CD4-positive, alpha-beta T cell (primary cell): ENCODE measurements at regions not wholly inside any gene's neighbourhood (a gene's known extent, or its start where the extent isn't known, plus 50 kb on each side); places are given as distances from the start of the nearest gene placed in this dataset.

Experiments used
- ATAC-seq: fragments of 200-7000 bp; cut with Tn5 transposase; one replicate; pipeline ENCODE4 v1.10.0; 2022; ENCODE audit warnings: mild to moderate bottlenecking; ENCODE audit not compliant: poor library complexity
- CTCF ChIA-PET: fragments of 350-600 bp; sonication (Branson Sonifier 250); formaldehyde crosslinking; loops from one replicate; lab custom pipeline; 2021; ENCODE audit warnings: antibody characterized with exemption, inconsistent platforms; lab: Charles Lee
- POLR2A ChIA-PET: fragments of 350-600 bp; sonication (Branson Sonifier 250); formaldehyde crosslinking; loops from one replicate; lab custom pipeline; 2021; ENCODE audit warnings: antibody characterized with exemption, inconsistent platforms; lab: Charles Lee
- DNase-seq, 14 experiments: peaks; one replicate each; pipeline ENCODE4 v3.0.0-alpha.2; 2013 to 2020; ENCODE audit warnings: mixed read lengths in 2 of 14
- H3K27ac ChIP-seq, 2 donors: one replicate each; pipeline versions ENCODE4 v1.5.1 to v1.7.0; 2013; ENCODE audit warnings: low read length in 2 of 2, low read depth in 1 of 2, mild to moderate bottlenecking in 1 of 2
- H3K27me3 ChIP-seq, 2 experiments: 1 replicate in 1 of 2; 2 replicates in 1 of 2; pipeline versions ENCODE4 v1.6.1 to v1.7.0; 2013; ENCODE audit warnings: low read length in 2 of 2, control low read depth in 1 of 2, mild to moderate bottlenecking in 1 of 2, moderate library complexity in 1 of 2; ENCODE audit not compliant: insufficient read depth in 2 of 2, control insufficient read depth in 1 of 2
- H3K36me3 ChIP-seq: one replicate; pipeline ENCODE4 v1.6.1; 2013; ENCODE audit warnings: low read length, control low read depth; ENCODE audit not compliant: insufficient read depth
- H3K4me1 ChIP-seq: one replicate; pipeline ENCODE4 v1.6.1; 2013; ENCODE audit warnings: low read length, control low read depth; ENCODE audit not compliant: insufficient read depth
- H3K4me3 ChIP-seq: one replicate; pipeline ENCODE4 v1.5.1; 2013; ENCODE audit warnings: mild to moderate bottlenecking, low read length, moderate library complexity
- H3K9me3 ChIP-seq, 2 experiments: 1 replicate in 1 of 2; 2 replicates in 1 of 2; pipeline versions ENCODE4 v1.6.1 to v1.7.0; 2013; ENCODE audit warnings: low read length in 2 of 2, mild to moderate bottlenecking in 2 of 2, control low read depth in 1 of 2, moderate library complexity in 1 of 2; ENCODE audit not compliant: control insufficient read depth in 1 of 2, insufficient read depth in 1 of 2
- H3K27ac Mint-ChIP-seq: one replicate; pipeline ENCODE4 v1.8.0; 2020; ENCODE audit warnings: mixed read lengths
- H3K27me3 Mint-ChIP-seq: one replicate; pipeline ENCODE4 v1.8.0; 2021; ENCODE audit warnings: mixed read lengths
- H3K36me3 Mint-ChIP-seq: one replicate; pipeline ENCODE4 v1.8.0; 2021; ENCODE audit warnings: low read depth, mixed read lengths
- H3K4me1 Mint-ChIP-seq: one replicate; pipeline ENCODE4 v1.8.0; 2021; ENCODE audit warnings: low read depth, mixed read lengths
- H3K4me3 Mint-ChIP-seq: one replicate; pipeline ENCODE4 v1.8.0; 2020; ENCODE audit warnings: mild to moderate bottlenecking, mixed read lengths
- H3K9me3 Mint-ChIP-seq: one replicate; pipeline ENCODE4 v1.8.0; 2020; ENCODE audit warnings: mixed read lengths
- intact Hi-C, 2 experiments: fragments of 100-400 bp; cut with DNase I in 1 of 2; cut with micrococcal nuclease in 1 of 2; formaldehyde crosslinking; loops; one replicate each; pipeline versions ENCODE4 v1.15.1 to v1.9.0; 2023 to 2025; cut with DNase I, micrococcal nuclease
- TF ChIP-seq, protein P1 (sequence below): fragments of 200-600 bp; IDR thresholded peaks from one replicate; pipeline ENCODE4 v1.8.0; 2022; ENCODE audit warnings: antibody characterized with exemption, mild to moderate bottlenecking

DNA sequence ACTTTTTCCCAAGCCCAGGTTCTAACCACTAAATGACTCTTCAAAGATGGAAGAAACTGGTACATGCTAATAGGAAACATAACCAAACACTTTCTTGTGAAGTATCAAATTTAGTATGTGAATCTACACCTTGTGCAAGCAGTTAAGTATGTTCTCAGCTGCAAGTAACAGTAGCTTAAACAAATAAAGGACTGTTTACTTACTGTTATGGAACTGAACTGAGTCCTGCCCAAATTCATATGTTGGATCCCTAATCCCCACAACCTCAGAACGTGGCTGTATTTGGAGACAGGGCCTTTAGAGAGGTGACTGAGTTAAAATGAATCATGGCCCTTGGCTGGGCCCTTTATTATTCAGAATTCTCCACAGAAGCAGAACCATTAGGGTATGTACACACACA is 178.7 kb downstream of the KDR start:
- Mint-ChIP-seq H3K27me3 (no peaks in the 10 kb centered on the region), H3K36me3 (no peaks in the 10 kb centered on the region), H3K27ac (no peak overlapping the region), H3K4me3 (no peak overlapping the region), H3K9me3 (no peaks in the 10 kb centered on the region), H3K4me1 (peaks cover 41% of the 10 kb centered on the region)
- CTCF ChIA-PET: interaction anchor here (1.2 kb wide), 1 partner anchor 10 kb away, joined by 3 read pairs; no protein-coding TSS in a partner anchor
- no peaks in the 10 kb centered on the region for H3K9me3 ChIP-seq
- intact Hi-C loops: loop anchor here in 1 of 2 experiments (5.0 kb wide), 1 partner anchor 264 kb away; no protein-coding TSS in a partner anchor
- no peaks in the 10 kb centered on the region for H3K27me3 ChIP-seq
- no peaks in the 10 kb centered on the region for H3K36me3 ChIP-seq
- ATAC-seq: no peak
- TF ChIP-seq, protein P1, sequence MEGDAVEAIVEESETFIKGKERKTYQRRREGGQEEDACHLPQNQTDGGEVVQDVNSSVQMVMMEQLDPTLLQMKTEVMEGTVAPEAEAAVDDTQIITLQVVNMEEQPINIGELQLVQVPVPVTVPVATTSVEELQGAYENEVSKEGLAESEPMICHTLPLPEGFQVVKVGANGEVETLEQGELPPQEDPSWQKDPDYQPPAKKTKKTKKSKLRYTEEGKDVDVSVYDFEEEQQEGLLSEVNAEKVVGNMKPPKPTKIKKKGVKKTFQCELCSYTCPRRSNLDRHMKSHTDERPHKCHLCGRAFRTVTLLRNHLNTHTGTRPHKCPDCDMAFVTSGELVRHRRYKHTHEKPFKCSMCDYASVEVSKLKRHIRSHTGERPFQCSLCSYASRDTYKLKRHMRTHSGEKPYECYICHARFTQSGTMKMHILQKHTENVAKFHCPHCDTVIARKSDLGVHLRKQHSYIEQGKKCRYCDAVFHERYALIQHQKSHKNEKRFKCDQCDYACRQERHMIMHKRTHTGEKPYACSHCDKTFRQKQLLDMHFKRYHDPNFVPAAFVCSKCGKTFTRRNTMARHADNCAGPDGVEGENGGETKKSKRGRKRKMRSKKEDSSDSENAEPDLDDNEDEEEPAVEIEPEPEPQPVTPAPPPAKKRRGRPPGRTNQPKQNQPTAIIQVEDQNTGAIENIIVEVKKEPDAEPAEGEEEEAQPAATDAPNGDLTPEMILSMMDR: no peak
- H3K4me3 ChIP-seq: no peak overlapping the region
- POLR2A ChIA-PET: interaction anchor here (1.1 kb wide), 1 partner anchor 449 kb away, joined by 3 read pairs; the partner anchor contains the start of gene TMEM165
- no peak for DNase-seq
- peaks cover 10% of the 10 kb centered on the region for H3K4me1 ChIP-seq
- H3K27ac ChIP-seq: no peak overlapping the region

DNA sequence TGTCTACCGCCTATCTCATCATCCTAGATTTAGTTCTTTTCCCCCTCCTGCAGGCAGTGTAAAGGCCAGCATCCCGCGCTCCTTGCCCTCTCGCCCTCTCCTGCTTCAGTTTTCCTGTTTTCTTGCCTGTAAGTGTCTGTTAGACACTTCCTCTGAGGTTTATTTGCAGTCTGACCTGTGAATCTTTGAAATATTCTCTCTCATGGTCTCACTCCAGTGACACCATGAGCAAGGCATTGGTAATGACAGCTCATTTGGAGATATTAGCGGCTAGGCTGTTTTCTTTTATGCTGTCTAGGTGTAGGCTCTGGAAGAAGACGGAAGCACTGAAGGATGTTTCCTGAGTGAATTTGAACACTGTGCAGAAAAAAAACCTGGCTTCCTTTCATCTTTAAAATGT is 179.6 kb downstream of the KDR start:
- H3K9me3 Mint-ChIP-seq: no peaks in the 10 kb centered on the region
- intact Hi-C loops: loop anchor here in 1 of 2 experiments (5.0 kb wide), 1 partner anchor 264 kb away; no protein-coding TSS in a partner anchor
- H3K27me3 Mint-ChIP-seq: no peaks in the 10 kb centered on the region
- peaks cover 19% of the 10 kb centered on the region for H3K4me1 ChIP-seq
- CTCF ChIA-PET: no interaction called here
- H3K36me3 Mint-ChIP-seq: no peaks in the 10 kb centered on the region
- POLR2A ChIA-PET: interaction anchor here (1.1 kb wide), 1 partner anchor 450 kb away, joined by 3 read pairs; the partner anchor contains the start of gene TMEM165
- no peak overlapping the region for H3K27ac ChIP-seq
- no peaks in the 10 kb centered on the region for H3K27me3 ChIP-seq
- DNase-seq: peak in 4 of 14 experiments; percentile 10 to 46 (median 17)
- TF ChIP-seq, protein P1: no peak
- ATAC-seq: no peak
- no peak overlapping the region for H3K4me3 Mint-ChIP-seq
- peak overlapping the region; percentile 97 for H3K27ac Mint-ChIP-seq
- H3K9me3 ChIP-seq: no peaks in the 10 kb centered on the region
- no peak overlapping the region for H3K4me3 ChIP-seq
- no peaks in the 10 kb centered on the region for H3K36me3 ChIP-seq
- peaks cover 50% of the 10 kb centered on the region for H3K4me1 Mint-ChIP-seq

DNA sequence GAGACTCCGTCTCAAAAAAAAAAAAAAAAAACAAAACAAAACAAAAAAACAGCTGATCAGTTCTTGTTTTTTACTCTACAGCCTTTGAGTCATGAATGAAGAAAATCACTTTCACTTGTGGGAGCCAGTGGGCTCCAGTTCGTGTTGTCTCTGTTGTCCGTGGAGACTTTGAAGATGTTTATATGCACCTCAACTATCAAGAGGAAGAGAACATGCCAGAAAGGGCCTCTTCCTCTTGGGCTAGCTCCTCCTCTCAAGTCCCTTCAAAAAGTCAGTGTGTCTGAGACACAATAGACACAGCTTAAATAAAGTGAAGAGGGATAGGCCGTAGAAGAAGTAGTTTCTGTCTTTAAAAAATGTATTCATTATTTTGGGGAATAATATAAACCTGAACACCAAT is 182.7 kb downstream of the KDR start:
- DNase-seq: peak in 13 of 14 experiments; percentile 5 to 85 (median 38)
- H3K36me3 ChIP-seq: no peaks in the 10 kb centered on the region
- H3K9me3 Mint-ChIP-seq: no peaks in the 10 kb centered on the region
- ATAC-seq: peak; percentile 90
- H3K4me3 Mint-ChIP-seq: peak overlapping the region; percentile 72
- peaks cover 24% of the 10 kb centered on the region for H3K4me1 ChIP-seq
- H3K36me3 Mint-ChIP-seq: no peaks in the 10 kb centered on the region
- H3K27ac ChIP-seq: peak overlapping the region; percentile 46 to 49
- CTCF ChIA-PET: interaction anchor here (1.6 kb wide), 1 partner anchor 18 kb away, joined by 5 read pairs; no protein-coding TSS in a partner anchor
- H3K9me3 ChIP-seq: no peaks in the 10 kb centered on the region
- no peaks in the 10 kb centered on the region for H3K27me3 Mint-ChIP-seq
- peak overlapping the region; percentile 97 for H3K27ac Mint-ChIP-seq
- no peaks in the 10 kb centered on the region for H3K27me3 ChIP-seq
- H3K4me3 ChIP-seq: peak overlapping the region; percentile 35
- TF ChIP-seq, protein P1: no peak
- intact Hi-C loops: loop anchor here in 1 of 2 experiments (2.0 to 5.0 kb wide), 3 partner anchors 18 to 1495 kb away; partner anchors contain the start of genes PAICS and PPAT
- peaks cover 67% of the 10 kb centered on the region for H3K4me1 Mint-ChIP-seq
- POLR2A ChIA-PET: interaction anchor here (0.7 to 2.3 kb wide), 14 partner anchors 9 to 1966 kb away, joined by 3 to 14 read pairs (median 3); partner anchors contain the start of genes AASDH and TMEM165
